ENCODE measurements at regions not wholly inside any gene's neighbourhood (a gene's known extent, or its start where the extent isn't known, plus 50 kb on each side); places are given as distances from the start of the nearest gene placed in this dataset.

GRCh38 chr13:90738881-90739280 is 608.6 kb upstream of the MIR17HG start:
- no peaks in the 10 kb centered on the region for H3K4me1 Mint-ChIP-seq
- no peak overlapping the region for H3K4me3 Mint-ChIP-seq
- no peak for DNase-seq
- H3K27me3 Mint-ChIP-seq (ENCODE audit: low read depth, poor library complexity): no peaks in the 10 kb centered on the region
- no peak for TF ChIP-seq CTCF (IDR thresholded peaks at IDR 0.05)
- no peaks in the 10 kb centered on the region for H3K36me3 Mint-ChIP-seq (ENCODE audit: low read depth)
- H3K9me3 Mint-ChIP-seq: peaks cover 30% of the 10 kb centered on the region
- no peak overlapping the region for H3K27ac Mint-ChIP-seq

- DNase-seq: no peak
- H3K27me3 Mint-ChIP-seq (ENCODE audit: low read depth, poor library complexity): no peaks in the 10 kb centered on the region
- peaks cover 21% of the 10 kb centered on the region for H3K9me3 Mint-ChIP-seq
- no peak for TF ChIP-seq CTCF (IDR thresholded peaks at IDR 0.05)
- H3K4me1 Mint-ChIP-seq: no peaks in the 10 kb centered on the region
- H3K4me3 Mint-ChIP-seq: no peak overlapping the region
- no peaks in the 10 kb centered on the region for H3K36me3 Mint-ChIP-seq (ENCODE audit: low read depth)
- H3K27ac Mint-ChIP-seq: no peak overlapping the region
Observed at GRCh38 chr13:90740099-90740498, 607.4 kb upstream of the MIR17HG start.

- no peak for DNase-seq
- no peak overlapping the region for H3K27ac Mint-ChIP-seq
- no peak for TF ChIP-seq CTCF (IDR thresholded peaks at IDR 0.05)
- no peak overlapping the region for H3K4me3 Mint-ChIP-seq
- H3K4me1 Mint-ChIP-seq: no peaks in the 10 kb centered on the region
- no peaks in the 10 kb centered on the region for H3K27me3 Mint-ChIP-seq (ENCODE audit: low read depth, poor library complexity)
- no peaks in the 10 kb centered on the region for H3K9me3 Mint-ChIP-seq
- H3K36me3 Mint-ChIP-seq (ENCODE audit: low read depth): no peaks in the 10 kb centered on the region
Observed at GRCh38 chr13:90742381-90742780, 605.1 kb upstream of the MIR17HG start.

- DNase-seq: no peak
- H3K9me3 Mint-ChIP-seq: peaks cover 4% of the 10 kb centered on the region
- H3K4me1 Mint-ChIP-seq: peaks cover 14% of the 10 kb centered on the region
- H3K27me3 Mint-ChIP-seq (ENCODE audit: low read depth, poor library complexity): peaks cover 3% of the 10 kb centered on the region
- H3K4me3 Mint-ChIP-seq: no peak overlapping the region
- H3K36me3 Mint-ChIP-seq (ENCODE audit: low read depth): no peaks in the 10 kb centered on the region
- H3K27ac Mint-ChIP-seq: no peak overlapping the region
- no peak for TF ChIP-seq CTCF (IDR thresholded peaks at IDR 0.05)
Observed at GRCh38 chr13:90746230-90746629, 601.3 kb upstream of the MIR17HG start.

GRCh38 chr13:90750021-90750420 is 597.5 kb upstream of the MIR17HG start:
- H3K36me3 Mint-ChIP-seq (ENCODE audit: low read depth): no peaks in the 10 kb centered on the region
- no peak overlapping the region for H3K4me3 Mint-ChIP-seq
- H3K9me3 Mint-ChIP-seq: peaks cover 4% of the 10 kb centered on the region
- peaks cover 3% of the 10 kb centered on the region for H3K27me3 Mint-ChIP-seq (ENCODE audit: low read depth, poor library complexity)
- H3K27ac Mint-ChIP-seq: no peak overlapping the region
- H3K4me1 Mint-ChIP-seq: peaks cover 14% of the 10 kb centered on the region
- TF ChIP-seq CTCF (IDR thresholded peaks at IDR 0.05): no peak
- DNase-seq: no peak

GRCh38 chr13:90751026-90751425 is 596.5 kb upstream of the MIR17HG start:
- no peak for TF ChIP-seq CTCF (IDR thresholded peaks at IDR 0.05)
- no peaks in the 10 kb centered on the region for H3K36me3 Mint-ChIP-seq (ENCODE audit: low read depth)
- DNase-seq: no peak
- no peak overlapping the region for H3K4me3 Mint-ChIP-seq
- peaks cover 14% of the 10 kb centered on the region for H3K4me1 Mint-ChIP-seq
- no peak overlapping the region for H3K27ac Mint-ChIP-seq
- H3K9me3 Mint-ChIP-seq: peaks cover 4% of the 10 kb centered on the region
- H3K27me3 Mint-ChIP-seq (ENCODE audit: low read depth, poor library complexity): peaks cover 3% of the 10 kb centered on the region
